ENCODE measurements at regions not wholly inside any gene's neighbourhood (a gene's known extent, or its start where the extent isn't known, plus 50 kb on each side); places are given as distances from the start of the nearest gene placed in this dataset.
A peak's percentile ranks its signal among the peaks of the same experiment; 100 is the strongest.

DNA sequence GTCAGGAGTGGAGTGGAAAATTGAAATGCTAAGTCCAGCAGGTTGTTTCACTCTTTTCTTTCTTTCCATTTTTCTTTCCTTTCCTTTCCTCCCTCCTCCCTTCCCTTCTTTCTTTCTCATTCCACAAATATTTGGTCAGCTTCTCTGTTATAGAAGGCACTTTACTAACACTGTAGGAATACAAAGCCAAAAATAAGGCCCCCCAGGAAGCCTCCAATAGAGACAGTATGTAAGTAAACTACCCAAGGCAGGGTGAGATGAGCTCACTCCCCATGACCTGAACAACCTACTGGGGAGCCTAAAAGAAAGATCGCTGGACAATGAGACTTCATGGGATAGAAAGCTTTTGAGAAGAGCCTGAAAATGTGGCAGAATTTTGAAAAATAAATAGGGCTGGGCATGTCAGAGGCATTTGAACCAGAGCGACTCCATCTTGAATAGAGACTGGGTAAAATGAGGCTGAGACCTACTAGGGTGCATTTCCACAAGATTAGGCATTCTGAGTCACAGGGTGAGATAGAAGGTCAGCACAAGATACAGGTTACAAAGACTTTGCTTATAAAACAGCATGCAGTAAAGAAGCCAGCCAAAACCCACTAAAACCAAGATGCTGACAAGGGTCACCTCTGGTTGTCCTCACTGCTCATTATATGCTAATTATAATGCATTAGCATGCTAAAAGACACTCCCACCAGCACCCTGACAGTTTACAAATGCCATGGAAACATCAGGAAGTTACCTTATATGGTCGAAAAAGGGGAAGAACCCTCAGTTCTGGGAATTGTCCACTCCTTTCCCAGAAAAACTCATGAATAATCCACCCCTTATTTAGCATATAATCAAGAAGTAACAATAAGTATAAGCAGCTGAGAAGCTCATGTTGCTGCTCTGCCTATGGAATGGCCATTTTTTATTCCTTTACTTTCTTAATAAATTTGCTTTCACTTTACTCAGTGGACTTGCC lies 158.9 kb upstream of the EGFLAM start:
- DNase-seq (ENCODE audit: low spot score), result no peak

DNA sequence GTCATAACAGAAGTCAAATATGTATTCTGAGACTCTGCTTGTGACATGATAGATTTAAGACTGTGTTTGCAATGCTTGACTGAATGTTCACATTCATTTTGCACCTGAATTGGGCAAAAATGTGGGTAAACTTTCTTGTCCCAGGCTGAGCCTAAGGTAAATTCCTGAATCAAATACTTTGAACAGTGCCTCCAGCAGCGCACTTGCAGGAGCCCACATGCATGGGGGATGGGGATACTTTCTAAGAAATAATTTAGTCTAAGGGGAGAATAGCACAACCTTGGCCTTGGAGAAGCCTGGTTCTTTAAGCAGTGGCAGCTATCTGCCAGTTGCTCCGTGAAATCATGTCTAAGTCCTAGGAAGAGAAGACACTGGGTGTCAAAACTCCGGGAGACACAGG lies 163.5 kb upstream of the EGFLAM start:
- DNase-seq (ENCODE audit: low spot score), result no peak

- no peak for DNase-seq (ENCODE audit: low spot score)
Observed at GRCh38 chr5:38093855-38094254, 164.5 kb upstream of the EGFLAM start.

GRCh38 chr5:38086777-38087176 lies 171.6 kb upstream of the EGFLAM start:
- no peak for DNase-seq (ENCODE audit: low spot score)

DNA sequence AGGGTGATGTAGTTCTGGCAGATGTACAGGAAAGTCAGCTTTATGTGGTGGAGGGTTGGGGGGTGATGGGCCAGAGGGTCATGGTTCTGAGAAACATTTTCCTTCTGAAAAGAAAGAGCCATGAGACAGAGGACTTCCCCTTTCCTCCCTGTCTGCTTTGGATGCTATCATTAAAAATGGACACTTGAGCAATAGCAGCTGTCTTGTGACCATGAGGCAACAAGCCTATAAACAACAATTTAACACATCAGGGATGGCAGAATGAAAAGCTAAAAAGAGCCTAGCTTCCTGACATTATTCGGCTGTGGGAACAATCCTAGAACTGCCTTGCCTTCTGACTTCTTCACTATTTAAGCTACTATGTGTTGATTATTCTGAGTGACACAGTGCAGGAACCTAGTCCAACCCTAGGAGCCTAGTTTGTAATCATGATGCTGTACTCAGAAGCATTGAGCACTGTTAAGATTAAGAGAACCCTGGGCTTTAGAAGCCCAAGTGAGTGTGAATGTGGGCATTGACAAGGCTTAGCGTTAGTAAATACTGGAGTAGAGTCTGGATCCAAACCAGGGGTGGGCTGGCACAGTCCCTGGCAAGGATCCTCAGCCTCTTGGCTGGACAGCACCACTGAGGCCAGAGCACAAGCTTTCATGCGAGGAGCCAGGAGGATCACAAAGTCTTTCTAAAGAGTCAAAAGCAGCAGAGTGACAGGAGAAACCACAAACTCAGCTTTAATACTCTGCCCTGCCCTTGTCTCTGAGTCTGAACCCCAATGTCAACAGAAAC lies 178.5 kb upstream of the EGFLAM start:
- no peak for DNase-seq (ENCODE audit: low spot score)

DNA sequence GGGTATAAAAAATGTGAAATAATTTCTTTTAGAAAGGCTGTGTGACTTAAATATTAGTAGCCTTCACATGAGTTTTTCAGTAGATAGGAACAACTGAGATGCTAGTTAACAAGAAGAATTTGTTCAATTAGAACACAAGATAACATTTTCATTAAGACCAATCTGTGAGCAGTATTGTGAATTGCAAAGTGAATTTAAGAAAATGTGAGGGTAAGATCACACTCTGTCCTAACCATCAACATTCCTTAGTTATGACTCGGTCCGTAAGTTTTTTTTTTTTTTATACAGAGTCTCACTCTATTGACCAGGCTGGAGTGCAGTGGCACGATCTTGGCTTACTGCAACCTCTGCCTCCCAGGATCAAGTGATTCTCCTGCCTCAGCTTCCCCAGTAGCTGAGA lies 180.2 kb upstream of the EGFLAM start:
- peak; percentile 4 for DNase-seq (ENCODE audit: low spot score)

DNA sequence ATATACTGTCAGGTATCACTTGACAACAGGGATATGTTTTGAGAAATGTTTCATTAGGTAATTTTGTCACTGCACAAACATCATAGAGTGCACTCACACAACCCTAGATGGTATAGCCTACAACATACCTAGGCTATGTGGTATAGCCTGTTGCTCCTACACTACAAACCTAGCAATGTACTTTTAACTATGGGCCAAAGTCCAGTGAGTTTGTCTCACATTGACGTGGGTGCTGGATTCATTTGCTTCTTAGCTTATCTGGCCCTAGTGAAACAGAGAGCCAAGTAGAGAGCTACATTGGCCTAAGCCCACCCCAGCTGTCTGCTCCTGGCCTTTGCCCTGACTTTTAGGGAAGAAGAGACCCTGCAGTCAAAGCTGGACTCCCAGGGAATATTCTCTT lies 180.7 kb upstream of the EGFLAM start:
- DNase-seq (ENCODE audit: low spot score), result no peak

GRCh38 chr5:38071831-38072694 lies 186.3 kb upstream of the EGFLAM start:
- no peak for DNase-seq (ENCODE audit: low spot score)

- no peak for DNase-seq (ENCODE audit: low spot score)
Observed at GRCh38 chr5:38070304-38070950, 187.9 kb upstream of the EGFLAM start.

DNA sequence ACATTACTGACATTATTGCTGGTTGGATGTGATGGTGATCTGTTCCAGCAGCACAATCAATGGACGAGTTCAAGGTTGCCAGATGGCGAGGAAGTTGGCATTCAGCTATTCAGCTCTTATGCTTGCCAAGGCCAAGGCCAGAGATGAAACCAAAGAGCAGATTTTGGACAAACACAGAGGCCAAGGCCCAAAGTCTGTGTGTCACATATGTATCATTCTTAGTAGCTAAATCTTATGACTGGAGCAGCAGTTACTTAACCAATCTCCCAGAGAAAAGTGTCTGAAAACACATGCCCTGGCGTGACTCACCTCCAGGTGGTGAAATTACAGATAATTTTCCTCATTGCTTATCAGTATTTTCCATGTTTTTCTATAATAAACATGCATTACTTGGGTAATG lies 189.0 kb upstream of the EGFLAM start:
- DNase-seq (ENCODE audit: low spot score), result no peak

GRCh38 chr5:38060354-38060753 lies 198.0 kb upstream of the EGFLAM start:
- peak; percentile 20 for DNase-seq (ENCODE audit: low spot score)

DNA sequence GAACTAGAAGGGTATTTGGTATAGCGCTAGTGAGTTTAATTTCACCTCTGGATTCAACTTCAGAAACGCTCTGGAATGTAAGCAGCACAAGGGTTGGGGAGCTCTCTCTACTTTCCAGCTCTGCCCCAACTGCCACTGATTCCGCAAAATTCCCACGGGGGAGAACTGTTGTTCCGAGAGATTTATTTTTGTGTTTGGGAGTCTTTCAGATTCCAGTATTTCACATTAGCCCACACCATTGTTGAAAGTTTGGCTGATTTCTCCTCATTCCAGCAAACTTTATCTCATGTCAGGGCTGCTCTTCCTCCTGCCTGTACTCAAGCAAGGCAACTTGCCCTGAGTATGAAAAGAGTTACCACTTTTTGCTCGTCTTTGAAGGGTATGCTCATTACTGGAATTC lies 198.5 kb upstream of the EGFLAM start:
- DNase-seq (ENCODE audit: low spot score), result no peak

DNA sequence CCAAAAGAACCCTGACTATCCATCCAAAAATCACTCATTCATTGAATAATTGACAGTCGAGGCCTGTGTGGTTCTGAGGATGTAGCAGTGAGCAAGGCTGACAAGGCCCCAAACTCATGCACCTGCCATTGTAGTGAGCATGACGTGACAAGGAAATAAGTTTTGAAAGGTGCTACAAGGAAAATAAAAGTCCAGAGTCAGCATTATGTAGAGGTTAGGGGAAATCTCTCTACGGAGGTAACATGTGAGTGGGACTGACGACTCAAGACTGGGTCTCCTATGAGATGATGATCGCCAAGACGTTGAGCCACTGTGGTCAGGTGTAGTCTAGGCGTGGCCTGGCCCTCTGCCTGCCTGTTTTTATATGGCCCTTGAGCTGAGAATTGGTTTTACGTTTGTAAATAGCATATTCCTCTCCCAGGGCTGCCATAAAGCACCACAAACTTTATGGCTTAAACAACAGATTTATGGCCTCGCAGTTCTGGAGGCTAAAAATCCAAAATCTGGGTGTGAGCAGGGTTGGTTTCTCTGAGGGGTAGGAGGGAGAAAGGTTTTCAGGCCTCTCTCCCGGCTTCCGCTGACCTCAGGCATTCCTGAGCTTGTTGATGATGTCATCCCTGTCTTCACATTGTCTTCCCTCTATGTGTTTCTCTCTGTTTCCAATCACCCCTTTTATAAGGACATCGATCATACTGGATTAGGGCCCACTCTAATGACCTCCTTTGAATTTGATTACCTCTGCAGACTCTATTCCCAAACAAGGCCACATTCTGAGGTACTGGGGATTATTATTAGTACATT lies 206.4 kb upstream of the EGFLAM start:
- DNase-seq (ENCODE audit: low spot score), result no peak

- DNase-seq (ENCODE audit: low spot score), result no peak
Observed at GRCh38 chr5:38048400-38048799, 208.6 kb upstream of the GDNF start.

DNA sequence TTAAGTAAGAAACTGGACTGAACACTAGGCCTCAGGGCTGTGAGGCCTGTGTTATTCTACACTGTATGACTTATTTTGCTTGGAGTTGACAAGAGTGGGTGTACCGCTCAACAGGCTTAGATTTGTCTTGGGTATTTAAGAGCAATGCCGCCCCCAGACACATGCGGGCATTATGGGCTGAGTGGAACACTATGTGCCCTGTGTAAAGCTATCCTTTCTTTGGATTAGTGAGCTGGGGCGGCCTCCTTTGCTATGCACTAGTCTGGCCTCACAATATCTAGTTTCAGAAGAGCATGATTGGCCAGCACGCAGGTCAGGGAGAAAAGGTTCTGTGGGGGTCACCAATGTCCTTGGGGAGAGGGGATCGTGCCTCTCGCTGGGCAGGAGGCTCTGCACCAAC lies 206.3 kb upstream of the GDNF start:
- DNase-seq (ENCODE audit: low spot score), result no peak

- no peak for DNase-seq (ENCODE audit: low spot score)
Observed at GRCh38 chr5:38045446-38045845, 205.6 kb upstream of the GDNF start.

DNA sequence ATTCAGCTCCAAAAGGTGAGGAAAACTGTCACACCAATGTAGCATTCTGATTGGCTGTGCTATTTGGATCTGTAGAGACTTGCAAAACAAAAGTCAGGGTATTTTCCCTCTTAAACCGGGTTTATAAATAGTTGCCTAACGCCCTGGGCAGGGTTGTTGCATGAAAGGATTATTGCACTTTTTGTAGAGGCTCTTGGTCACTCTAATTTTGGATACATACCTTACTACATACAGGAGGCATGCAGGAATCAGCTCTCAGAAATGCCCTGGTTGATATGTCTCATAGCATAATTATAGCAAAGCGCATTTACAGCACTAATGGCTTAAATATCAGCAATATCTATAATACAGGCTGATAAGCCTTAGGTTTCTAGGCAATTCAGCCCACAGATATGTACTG lies 200.0 kb upstream of the GDNF start:
- no peak for DNase-seq (ENCODE audit: low spot score)

DNA sequence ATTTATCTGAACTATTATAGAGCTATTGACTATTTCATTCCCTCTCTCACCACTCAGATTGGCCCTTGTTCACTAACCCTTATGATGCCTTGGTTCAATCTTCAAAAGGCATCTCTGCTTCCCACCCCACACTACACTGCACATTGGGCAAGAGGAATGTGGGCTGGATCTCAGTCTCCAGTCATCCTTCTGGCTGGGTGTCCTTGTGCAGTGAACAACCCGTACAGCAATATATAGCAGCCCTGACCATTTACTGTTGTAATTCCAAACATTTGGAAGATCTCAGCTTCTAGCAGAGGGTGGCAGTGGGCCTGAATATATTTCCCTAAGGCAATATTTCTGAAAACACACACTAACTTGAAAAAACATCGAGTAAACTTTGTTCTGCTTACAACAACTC lies 199.2 kb upstream of the GDNF start:
- DNase-seq (ENCODE audit: low spot score), result no peak

GRCh38 chr5:38036765-38037164 lies 196.9 kb upstream of the GDNF start:
- DNase-seq (ENCODE audit: low spot score), result no peak

DNA sequence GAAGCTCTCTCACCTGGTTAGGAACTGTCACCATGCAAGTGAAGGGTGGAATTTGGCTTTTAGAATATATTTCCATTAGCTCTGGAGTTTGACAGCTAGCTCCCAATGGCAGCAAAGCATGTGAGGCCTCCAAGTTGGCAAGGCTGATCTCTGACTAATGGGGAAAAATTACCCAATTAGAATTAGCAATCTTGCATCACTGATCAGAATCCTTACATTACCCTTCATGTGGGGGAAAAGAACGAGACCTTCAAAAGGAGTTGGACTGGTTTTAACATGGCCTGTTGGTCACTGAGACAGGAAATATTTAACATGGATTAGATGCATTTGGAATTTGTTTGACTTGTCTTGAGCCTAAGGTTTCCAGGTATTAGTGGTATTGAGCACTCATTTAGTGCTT lies 192.3 kb upstream of the GDNF start:
- no peak for DNase-seq (ENCODE audit: low spot score)

- no peak for DNase-seq (ENCODE audit: low spot score)
Observed at GRCh38 chr5:38031304-38031703, 191.5 kb upstream of the GDNF start.
